ENCODE measurements at regions not wholly inside any gene's neighbourhood (a gene's known extent, or its start where the extent isn't known, plus 50 kb on each side); places are given as distances from the start of the nearest gene placed in this dataset.

DNA sequence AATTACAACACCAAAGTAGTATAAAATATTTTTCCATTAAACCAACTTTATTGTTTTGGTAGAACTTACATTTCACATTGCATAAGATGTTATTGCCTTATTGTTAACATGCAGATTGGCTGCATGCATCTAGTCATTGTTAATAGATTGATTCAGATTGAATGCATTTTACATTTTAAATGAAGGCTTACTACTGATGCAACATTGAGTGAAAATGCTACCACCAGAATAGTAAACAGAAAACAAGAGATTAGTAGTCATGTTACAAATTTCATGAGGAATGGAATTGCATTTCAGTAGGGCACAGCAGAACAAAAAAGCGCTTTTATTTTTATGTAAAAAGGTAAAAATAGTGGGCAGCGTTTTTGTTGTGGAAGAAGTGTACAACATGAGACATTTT is 298.3 kb downstream of the ARL4A start:
- Histone ChIP-seq H3K36me3 (no peaks in the 10 kb centered on the region), H3K27ac (no peak overlapping the region), H3K27me3 (no peaks in the 10 kb centered on the region), H3K9me3 (no peaks in the 10 kb centered on the region), H3K4me1 (no peaks in the 10 kb centered on the region), H3K4me3 (no peak overlapping the region)
- intact Hi-C loops (cut with DNase I; ENCODE audit: low total_unique reads), result no loop called here
- TF ChIP-seq CTCF (IDR thresholded peaks at IDR 0.05), result no peak
- DNase-seq, result no peak

- no peaks in the 10 kb centered on the region for H3K4me1 ChIP-seq
- H3K27me3 ChIP-seq, result no peaks in the 10 kb centered on the region
- H3K27ac ChIP-seq, result no peak overlapping the region
- TF ChIP-seq CTCF (IDR thresholded peaks at IDR 0.05), result no peak
- intact Hi-C loops (cut with DNase I; ENCODE audit: low total_unique reads), result no loop called here
- no peak for DNase-seq
- H3K36me3 ChIP-seq, result no peaks in the 10 kb centered on the region
- no peak overlapping the region for H3K4me3 ChIP-seq
- no peaks in the 10 kb centered on the region for H3K9me3 ChIP-seq
Observed at GRCh38 chr7:12987238-12987637, 299.8 kb downstream of the ARL4A start.

DNA sequence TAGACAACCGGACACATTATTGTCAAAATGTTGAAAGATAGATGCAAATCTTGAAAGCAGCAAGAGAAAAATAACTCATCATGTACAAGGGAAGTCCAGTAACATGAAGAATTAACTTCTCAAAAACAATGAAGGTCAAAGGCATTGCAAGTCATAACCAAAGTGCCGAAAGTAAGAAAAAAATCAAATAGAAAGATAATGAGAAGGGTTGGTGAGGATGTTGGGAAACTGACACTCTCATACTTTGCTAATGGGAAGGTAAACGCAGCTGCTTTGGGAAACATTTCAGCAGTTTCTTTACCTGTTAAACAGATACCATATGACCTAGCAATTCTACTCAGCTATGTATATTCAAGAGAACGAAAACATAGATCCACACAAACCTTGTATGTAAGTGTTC is 303.0 kb downstream of the ARL4A start:
- H3K9me3 ChIP-seq, result no peaks in the 10 kb centered on the region
- intact Hi-C loops (cut with DNase I; ENCODE audit: low total_unique reads), result no loop called here
- H3K36me3 ChIP-seq, result no peaks in the 10 kb centered on the region
- no peak for DNase-seq
- H3K27me3 ChIP-seq, result no peaks in the 10 kb centered on the region
- no peaks in the 10 kb centered on the region for H3K4me1 ChIP-seq
- no peak overlapping the region for H3K27ac ChIP-seq
- TF ChIP-seq CTCF (IDR thresholded peaks at IDR 0.05), result no peak
- no peak overlapping the region for H3K4me3 ChIP-seq

DNA sequence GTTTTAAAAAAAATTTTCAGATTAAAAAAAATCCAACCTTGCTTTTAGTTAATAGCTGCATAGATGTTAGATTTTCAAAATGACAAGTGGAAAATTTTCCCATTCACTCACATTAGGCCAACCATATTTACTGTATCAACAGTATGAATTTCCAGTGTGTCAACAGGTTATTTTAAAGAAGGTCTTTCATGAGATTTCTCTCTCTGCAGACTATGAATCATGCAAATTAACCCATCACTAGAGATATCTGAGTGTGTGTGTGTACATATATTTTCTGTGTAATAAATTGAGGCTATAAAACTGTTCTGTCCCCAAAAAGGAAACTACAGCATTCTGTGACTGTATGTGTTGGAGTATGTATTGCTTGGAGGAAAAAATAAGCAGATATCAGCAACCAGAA is 305.6 kb downstream of the ARL4A start:
- Histone ChIP-seq H3K9me3 (no peaks in the 10 kb centered on the region), H3K27ac (no peak overlapping the region), H3K4me3 (no peak overlapping the region), H3K36me3 (no peaks in the 10 kb centered on the region), H3K27me3 (no peaks in the 10 kb centered on the region), H3K4me1 (no peaks in the 10 kb centered on the region)
- DNase-seq, result no peak
- intact Hi-C loops (cut with DNase I; ENCODE audit: low total_unique reads), result no loop called here
- TF ChIP-seq CTCF (IDR thresholded peaks at IDR 0.05), result no peak

DNA sequence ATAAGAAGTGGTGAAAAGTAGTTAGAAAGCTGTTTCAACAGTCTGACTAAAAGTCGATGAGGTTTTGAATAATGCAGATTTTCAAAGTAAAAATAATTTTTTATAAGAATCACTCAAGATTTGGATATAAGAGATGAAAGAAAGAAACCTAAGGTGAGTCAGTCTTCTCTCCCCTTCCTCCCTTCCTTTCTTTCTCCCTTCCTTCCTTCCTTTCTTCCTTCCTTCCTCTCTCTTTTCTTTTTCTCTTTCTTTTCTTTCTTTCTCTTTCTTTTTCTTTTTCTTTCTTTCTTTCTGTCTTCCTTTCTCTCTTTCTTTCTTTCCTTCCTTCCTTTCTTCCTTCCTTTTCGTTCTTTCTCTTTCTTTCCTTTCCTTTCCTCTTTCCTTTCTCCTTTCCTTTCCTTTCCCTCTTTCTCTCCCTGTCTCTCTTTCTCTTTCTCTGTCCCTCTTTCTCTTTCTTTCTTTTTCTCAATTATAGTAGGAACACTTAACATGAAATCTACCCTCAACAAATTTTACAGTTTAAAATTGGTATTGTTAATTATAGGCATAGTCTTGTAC is 308.6 kb downstream of the ARL4A start:
- intact Hi-C loops (cut with DNase I; ENCODE audit: low total_unique reads), result no loop called here
- H3K27ac ChIP-seq, result no peak overlapping the region
- H3K4me1 ChIP-seq, result no peaks in the 10 kb centered on the region
- TF ChIP-seq CTCF (IDR thresholded peaks at IDR 0.05), result no peak
- H3K27me3 ChIP-seq, result no peaks in the 10 kb centered on the region
- H3K36me3 ChIP-seq, result no peaks in the 10 kb centered on the region
- DNase-seq, result no peak
- H3K9me3 ChIP-seq, result peaks cover 0 to 6% (median 0%) of the 10 kb centered on the region in 3 donors
- H3K4me3 ChIP-seq, result no peak overlapping the region

DNA sequence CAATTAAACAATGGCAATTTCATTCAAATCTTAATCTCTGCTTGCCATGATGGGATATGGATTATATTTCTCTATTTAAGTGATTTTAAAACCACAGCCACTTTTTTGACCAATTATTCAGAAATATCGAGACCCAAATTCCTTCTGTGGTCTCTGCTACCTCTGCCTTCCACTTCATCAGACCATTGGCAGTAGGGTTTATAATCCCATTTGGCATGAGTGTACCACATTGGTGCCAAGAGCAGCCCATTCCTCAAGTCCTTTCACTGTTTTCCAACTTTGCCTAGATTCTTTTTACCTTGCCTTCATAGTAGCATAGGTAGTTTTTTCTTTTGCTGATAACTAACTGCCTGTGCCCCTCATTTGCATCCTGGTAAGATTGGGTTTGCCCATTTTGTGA is 319.9 kb downstream of the ARL4A start:
- no peaks in the 10 kb centered on the region for H3K36me3 ChIP-seq
- no peak for DNase-seq
- intact Hi-C loops (cut with DNase I; ENCODE audit: low total_unique reads), result no loop called here
- no peak overlapping the region for H3K27ac ChIP-seq
- H3K4me1 ChIP-seq, result no peaks in the 10 kb centered on the region
- H3K27me3 ChIP-seq, result no peaks in the 10 kb centered on the region
- no peak overlapping the region for H3K4me3 ChIP-seq
- no peaks in the 10 kb centered on the region for H3K9me3 ChIP-seq
- TF ChIP-seq CTCF (IDR thresholded peaks at IDR 0.05), result no peak
